SK-N-MC (cell line): ENCODE measurements at regions not wholly inside any gene's neighbourhood (a gene's known extent, or its start where the extent isn't known, plus 50 kb on each side); places are given as distances from the start of the nearest gene placed in this dataset.

Experiments used
- EZH2 ChIP-seq: fragments of 200-600 bp; sonication (generic); IDR thresholded peaks from one replicate; pipeline ENCODE4 v1.6.1; 2017; ENCODE audit warnings: antibody characterized with exemption
- FOXP2 ChIP-seq: optimal IDR thresholded peaks from 2 replicates; pipeline ENCODE3; 2011; ENCODE audit warnings: mild to moderate bottlenecking, moderate library complexity; ENCODE audit not compliant: insufficient read depth; ENCODE audit errors: extremely low read length, control extremely low read depth
- POLR2AphosphoS5 ChIP-seq: IDR thresholded peaks from 2 replicates; pipeline ENCODE4 v1.6.1; 2012; ENCODE audit warnings: mild to moderate bottlenecking, low read depth, low read length, borderline replicate concordance

DNA sequence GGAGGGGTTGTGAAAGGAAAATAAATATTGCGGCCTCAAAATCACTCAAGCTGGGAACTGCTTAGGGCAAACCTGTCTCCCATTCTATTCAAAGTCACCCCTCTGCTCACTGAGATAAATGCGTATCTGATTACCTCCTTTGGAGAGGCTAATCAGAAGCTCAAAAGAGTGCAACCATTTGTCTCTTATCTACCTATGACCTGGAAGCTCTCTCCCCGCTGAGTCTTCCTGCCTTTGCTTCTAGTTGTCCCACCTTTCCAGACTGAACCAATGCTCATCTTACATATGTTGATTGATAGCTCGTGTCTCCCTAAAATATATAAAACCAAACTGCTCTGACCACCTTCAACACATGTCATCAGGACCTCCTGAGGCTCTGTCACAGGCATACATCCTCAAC, 91.6 kb upstream of the CAMK1G start:
- TF ChIP-seq POLR2AphosphoS5: no peak
- no peak for TF ChIP-seq EZH2
- TF ChIP-seq FOXP2: no peak
